Islet precursor cell (in vitro differentiated cells): ENCODE measurements at regions not wholly inside any gene's neighbourhood (a gene's known extent, or its start where the extent isn't known, plus 50 kb on each side); places are given as distances from the start of the nearest gene placed in this dataset.

Experiments used
- DNase-seq: peaks from one replicate; pipeline ENCODE4 v3.0.0-alpha.2; 2018

DNA sequence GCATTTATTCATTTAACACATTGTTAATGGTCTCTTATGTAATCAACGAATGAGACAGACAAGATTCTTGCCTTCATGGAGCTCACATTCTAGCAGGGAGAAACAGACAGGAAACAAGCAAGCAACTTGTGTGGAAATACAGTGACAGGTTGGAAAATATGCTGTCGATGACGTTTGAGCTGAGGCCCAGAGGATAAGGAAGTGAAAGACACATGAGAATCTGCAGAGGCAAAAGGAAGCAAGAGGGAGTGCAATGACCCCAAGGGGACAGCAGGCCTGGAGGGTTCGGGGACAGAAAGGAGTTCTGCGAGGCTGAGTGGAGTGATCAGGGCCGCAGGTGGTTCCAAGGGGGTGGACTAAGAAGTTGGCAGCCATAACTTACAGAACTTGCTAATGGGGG lies 60.6 kb upstream of the AKT3 start:
- DNase-seq = no peak

DNA sequence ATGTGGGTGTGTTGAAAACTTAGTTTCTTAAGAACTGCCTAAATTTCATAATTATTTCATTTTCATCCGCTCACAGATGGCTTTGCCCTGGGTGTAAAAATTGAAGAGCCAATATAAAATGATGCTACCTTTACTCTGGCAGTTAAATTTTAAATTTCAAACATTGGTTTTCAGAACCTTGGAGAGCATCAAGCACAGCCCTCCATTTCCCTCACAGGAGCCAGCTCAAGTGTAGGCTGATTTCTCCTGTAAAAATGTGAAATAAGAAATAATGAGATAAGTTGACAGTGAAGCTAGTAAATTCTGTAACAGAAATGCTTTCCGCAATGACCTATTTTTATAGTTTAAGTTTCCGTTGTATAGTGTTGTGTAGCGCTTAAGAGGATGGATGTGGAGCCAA lies 53.9 kb upstream of the AKT3 start:
- DNase-seq = no peak

DNA sequence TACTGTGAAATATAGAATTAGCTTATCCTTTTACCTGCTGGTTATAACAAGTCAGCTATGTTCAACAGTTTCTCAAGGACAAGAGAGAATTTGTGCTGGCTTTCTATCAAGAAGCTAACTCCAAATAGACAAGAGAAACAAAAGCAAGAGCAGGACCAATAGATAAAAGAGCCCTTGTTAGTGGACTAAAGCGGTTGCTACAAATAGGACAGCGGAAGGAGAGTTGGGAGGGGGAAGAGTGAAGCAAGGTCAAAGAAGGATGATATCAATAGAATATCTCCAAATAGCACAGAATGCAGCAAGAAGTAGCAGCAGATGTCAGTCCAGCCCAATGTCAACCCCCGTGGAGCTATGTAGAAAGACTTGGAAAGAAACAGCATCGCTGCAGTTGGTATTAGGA lies 53.0 kb upstream of the AKT3 start:
- DNase-seq = no peak

DNA sequence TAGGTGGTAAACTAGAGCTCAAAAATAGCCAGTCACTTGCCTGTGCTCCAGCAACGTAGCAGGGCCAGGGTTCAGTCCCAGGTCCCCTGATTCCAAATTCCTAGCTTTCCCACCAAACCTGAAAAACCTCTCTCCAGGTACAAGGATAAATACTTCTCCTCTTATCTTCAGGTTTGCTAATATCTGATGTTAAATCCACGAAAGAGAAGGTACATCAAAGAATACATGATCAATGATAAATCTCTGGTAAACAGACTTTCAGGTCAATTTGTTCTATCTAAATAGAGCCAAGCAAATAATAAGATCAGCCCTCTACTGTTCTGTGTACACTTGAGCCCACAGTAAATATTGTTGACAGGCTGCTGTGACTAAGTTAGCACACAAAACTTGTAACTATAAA lies 52.1 kb upstream of the AKT3 start:
- no peak for DNase-seq
